ENCODE measurements at regions not wholly inside any gene's neighbourhood (a gene's known extent, or its start where the extent isn't known, plus 50 kb on each side); places are given as distances from the start of the nearest gene placed in this dataset.

DNA sequence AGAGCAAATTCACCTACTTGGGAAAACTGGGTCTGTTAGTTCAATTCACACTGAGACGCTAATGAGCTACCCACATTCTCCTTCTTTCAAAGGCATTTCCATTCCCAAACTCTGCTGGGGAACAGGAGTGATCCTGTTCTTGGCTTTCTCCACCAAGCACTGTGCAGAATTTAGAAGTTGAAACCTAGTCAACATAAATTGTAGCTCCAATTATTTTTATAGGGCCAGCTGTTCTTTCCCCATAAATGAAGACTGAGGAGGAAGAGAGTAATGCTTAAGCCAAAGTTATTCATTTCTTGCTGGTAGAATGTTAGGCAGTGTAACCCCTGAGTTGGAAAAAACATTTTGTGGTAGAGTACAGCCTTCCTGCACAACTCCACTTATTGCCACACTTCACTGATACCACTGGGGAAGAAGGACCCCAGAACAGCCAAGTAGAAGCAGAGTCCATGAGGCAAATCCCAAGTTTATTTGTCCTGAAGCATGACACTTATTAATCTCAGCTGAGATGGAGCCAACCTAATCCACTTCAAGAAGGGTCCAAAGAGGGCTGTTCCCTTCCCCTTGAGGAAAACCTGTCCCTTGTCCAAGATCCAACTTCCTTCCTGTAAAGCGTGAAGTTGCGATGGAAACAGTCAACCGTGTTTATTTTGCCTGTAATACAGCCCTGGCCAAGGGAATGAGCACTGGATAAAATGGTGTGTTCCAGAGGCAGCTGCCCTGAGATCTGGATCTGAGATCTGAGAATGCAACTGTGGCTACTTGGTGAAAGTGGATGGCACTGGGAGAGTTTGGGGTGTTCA is 151.8 kb downstream of the TBX5 start:
- no peak for DNase-seq (ENCODE audit: low read depth)

DNA sequence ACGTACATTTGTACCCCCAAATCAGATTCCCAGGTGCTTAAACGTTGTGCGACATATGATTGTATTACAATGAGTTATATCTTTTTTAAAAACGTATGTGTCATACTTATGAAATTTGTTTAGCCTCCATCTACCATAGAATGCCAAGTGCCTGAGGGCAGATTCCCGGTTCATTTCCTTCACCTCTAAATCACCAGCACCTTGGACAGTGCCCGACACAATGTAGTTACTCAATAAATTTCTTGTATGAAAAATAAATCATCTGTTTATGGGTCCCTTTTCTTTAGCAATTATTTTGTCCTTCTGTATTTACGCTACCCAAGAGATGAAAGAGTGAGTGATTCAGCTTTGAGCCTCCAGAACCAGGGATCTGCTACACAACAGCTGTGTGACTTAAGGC is 157.4 kb downstream of the TBX5 start:
- no peak for DNase-seq (ENCODE audit: low read depth)

DNA sequence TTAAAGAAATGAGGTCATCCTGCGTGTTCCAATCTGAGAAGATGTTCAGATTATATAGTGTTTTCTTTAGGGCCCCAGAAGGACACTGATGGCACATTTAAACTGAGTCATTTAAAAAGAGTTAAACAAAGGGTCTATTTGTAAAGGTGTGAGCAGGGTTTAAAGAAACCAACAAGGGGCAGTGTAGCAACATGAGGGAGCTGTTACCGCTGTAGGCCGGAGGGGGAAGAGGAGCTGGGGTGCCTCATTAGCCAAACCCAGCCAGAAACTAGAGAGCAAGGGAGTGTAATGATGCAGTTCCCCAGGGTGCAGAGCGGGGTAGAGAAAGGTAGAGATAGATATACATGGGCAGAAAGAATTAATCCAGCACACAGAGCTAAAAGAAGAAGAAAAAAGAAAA is 160.4 kb downstream of the TBX5 start:
- no peak for DNase-seq (ENCODE audit: low read depth)

DNA sequence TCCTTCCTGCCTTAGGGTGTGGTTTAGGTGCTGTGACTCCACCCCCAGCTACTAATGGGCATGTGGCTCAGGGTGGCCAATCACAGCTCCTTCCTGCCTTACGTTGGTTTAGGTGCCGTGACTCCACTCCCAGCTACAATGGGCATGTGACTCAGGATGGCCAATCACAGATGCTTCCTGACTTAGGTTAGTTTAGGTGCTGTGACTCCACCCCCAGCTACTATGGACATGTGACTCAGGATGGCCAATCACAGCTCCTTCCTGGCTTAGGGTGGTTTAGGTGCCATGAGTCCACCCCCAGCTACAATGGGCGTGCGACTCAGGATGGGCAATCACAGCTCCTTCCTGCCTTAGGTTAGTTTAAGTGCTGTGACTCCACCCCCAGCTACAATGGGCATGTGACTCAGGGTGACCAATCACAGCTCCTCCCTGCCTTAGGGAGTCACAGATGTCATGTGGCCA is 163.9 kb downstream of the TBX5 start:
- DNase-seq (ENCODE audit: low read depth): no peak

DNA sequence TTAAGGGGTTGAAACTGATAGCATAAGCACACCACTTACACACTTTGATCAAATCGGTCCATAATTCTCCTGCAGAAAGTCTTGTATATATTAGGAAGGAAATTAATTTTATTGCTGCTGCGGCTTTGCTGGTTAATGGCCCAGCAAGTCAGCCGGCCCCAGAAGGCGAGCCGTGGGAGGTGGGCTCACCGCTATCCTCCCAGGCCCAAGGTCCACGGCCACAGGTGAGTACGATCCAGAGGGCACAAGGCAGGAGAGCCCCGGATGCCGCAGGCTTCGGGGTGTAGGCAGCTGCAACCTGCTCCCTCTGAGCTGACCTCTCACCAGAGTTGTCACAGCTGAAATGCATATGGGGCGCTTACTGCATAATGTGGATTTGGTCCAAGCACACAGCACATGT is 165.7 kb downstream of the TBX5 start:
- DNase-seq (ENCODE audit: low read depth): no peak

DNA sequence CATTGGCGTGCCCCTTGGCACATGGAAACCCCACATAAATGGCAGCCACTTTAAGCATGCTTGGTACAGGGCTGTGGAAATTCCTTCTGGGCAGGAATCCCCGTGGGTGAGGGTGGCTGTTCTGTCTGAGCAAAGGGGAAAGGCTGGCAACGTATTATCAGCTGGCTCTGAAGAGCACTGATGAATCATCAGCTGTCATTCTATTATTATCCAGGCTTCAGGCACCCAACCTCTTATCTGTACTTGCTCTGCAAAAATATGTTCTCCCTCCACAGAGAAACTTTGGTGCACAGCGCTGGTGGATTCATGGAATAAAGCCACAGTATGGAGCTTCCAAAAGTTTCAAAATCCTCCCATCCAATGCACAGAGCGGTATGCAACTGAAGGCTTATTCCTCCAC is 167.1 kb downstream of the TBX5 start:
- no peak for DNase-seq (ENCODE audit: low read depth)

DNA sequence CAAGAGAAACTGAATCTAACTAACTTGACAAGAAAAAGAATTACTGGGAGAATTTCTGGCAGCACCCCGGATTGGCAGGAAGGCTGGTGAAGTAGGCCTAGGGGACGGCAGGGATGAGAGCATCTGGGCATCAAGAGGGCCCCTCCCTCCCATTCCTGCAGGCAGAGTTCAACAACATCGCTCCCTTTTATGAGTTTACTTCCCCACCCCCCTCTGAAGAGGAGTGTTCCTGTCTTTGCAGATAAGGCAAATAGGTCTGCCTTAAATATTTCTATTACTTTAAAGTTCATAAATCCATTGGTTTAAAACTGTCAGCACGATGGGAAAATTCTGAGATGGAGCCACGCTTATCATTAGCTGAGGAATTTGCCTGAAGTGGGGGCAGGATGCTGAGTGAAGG is 168.7 kb downstream of the TBX5 start:
- DNase-seq (ENCODE audit: low read depth): no peak

DNA sequence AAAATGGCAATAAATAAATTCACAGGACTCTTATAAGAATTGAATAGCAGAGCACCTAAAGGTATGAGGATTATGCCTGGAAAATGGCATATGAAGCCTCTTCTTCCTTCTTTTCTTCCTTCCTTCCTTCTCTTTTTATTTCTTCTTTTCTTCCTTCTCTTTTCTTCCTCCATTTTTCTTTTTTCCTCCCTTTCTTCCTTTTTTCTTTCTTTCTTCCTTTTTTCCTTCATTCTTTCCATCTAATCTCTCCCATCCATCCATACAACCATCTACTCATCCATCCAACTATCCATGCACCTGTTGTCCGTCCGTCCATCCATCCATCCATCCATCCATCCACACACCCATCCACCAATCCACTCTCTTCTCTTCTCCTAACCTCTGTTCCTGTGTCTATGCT is 173.8 kb downstream of the TBX5 start:
- no peak for DNase-seq (ENCODE audit: low read depth)

DNA sequence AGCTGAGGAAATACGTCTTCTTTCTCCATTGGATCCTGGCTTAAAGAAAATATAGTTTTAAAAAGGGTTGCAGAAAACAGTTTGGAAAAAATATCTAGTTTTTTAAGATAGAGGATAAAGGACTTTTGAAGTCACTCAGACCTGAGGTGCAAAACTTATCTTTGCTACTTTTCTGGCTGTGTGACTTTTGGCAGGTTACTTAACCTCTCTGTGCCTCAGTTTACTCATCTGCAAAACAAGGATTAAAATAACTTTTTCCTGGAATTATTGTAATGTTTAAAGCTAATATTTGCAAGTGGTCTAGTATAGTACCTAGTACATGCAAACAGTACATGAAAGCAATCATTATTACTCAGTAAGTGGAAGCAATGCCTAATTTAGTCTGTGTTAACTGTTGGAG is 176.8 kb downstream of the TBX5 start:
- no peak for DNase-seq (ENCODE audit: low read depth)

DNA sequence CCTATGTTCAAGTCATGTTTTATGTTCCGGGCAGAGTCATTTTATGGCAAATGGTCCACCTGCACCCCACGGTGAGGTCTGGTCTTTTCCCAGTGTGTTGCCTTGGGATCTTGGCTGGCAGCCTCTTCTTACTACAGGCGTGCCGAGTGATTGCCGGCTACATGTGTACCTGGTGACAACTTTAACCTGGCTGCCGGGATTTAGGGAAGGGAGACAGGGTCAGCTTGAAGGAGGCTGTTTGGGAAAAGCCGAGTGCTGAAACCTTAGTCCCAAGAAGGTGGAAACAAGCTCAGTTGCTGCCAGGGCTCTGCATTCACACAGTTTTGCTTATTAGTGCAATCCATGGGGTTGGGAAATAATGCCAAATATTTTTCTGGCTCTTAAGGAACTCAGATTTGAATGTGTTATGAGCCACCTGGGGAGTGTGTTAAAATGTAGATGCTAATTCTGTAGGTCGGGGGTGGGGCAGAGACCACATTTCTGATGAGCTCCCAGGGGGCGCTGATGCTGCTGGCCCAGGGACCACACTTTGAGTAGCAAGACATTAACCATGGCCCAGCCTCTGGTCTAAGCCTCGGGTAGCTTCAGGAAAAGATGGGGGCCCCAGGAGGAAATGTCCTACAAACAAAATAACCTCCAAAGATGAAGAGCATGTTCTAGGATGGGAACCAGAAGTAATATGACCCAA is 179.6 kb downstream of the TBX5 start:
- DNase-seq (ENCODE audit: low read depth): no peak

DNA sequence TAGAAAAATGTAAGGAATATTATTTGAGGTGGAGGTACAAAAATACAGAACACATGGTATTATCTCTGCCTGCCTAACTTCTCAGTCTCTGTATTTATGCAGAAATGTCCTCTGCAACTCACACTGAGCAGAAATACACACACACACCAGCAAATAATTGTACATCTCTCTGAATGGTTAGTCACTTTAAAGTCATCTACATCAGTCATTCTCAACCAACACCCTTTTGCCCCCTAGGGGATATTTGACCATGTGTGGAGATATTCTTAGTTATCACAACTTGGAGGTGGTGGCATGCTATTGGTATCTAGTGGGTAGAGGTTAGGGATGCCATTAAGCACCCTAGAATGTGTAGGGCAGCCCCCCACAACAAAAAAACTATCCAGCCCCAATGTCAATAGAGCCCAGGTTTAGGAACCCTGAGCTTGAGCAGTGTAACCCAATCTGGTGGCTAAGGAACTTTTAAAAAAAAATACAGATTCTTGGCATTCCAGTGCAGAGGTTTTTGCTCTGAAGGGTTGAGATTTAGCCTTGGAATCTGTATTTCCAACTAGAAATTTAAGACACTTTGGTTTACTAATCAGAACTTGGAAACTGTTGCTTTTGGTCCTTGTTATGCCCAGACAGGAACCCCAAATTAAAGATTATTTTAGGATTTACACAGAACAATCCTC is 183.8 kb downstream of the TBX5 start:
- DNase-seq (ENCODE audit: low read depth): no peak

DNA sequence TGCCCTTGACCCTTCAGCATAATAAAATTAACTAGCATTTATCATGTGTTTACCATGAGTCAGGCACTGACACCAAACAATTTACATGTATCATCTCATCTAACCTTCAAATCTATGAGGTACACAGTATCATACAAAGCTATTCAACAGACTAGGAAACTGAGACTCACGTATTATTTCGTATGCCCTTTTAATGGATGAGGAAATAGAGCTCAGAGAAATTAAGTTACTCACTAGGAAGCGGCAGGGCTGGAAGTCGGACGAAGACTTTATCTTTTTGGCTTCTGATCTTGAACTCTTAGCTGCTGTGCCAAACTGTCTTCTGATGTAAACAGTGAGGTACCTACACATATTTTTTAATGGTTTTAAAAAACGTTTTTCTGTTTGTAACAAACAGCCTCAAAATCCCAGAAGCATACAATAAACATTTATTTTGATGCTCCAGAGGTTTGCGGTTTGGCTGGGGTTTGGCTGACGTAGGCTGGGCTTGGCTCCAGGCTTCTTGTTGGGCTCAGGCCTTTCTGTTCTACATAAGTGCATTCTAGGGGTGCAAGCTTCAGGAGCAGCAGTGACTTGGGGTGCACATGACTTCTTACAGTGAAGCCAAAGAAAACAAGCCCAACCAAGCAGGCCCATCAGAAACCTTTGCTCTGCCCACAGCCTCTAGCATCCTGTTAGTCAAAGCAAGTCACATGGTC is 184.7 kb downstream of the TBX5 start:
- DNase-seq (ENCODE audit: low read depth): no peak

DNA sequence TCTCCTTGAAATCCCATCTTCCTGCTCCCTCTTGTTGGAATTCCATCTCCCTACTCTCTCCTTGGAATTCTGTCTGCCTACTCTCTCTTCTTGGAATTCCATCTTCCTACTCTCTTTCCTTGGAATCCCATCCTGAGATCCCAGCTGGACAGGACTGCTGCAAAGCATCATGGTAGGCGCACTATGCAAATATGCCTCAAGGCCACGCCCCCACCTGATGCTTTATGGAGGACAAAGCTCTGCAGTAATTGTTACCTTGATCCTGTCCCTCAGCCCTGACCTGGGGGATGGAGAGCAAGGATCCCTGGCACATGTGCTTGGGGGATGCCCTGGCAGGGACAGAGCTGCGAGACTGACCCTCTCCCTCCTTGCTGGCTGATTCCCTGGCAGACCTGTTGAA is 185.6 kb downstream of the TBX5 start:
- DNase-seq (ENCODE audit: low read depth): no peak

DNA sequence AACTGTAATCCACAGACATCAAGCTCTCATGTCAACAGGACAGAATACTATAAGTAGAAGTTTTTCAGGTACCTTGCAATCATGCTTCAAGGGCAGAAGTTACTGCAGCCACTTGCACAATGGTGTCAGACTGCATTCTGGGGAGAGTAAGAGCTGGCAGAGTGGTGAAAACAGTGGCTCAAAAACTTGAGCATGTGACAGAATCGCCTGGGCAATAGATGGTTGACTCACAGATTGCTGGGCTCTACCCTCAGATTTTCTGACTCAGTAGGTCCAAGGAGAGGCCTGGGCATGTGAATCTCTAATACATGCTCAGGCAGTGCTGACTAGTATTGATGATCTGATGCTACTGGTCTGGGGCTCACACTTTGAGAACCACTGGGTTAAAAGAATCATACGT is 187.8 kb downstream of the TBX5 start:
- no peak for DNase-seq (ENCODE audit: low read depth)

DNA sequence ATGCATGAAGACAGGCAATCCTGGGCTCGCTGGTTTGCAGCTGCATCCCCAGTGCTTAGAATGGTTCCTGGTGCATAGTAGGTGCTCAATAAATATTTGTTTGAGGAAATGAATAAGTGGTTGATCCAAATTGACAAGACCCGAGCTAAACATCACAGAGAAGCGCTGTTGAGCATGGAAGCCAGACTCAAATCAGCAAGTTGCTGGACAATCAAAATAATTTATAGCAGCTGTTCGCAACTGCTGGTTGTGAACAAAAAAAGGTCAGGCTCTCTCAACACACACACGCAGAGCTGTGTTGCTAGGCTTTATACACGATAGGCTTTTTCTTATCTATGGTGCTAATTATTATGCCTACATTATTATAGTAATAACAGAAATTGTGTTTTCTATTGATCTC is 190.2 kb downstream of the TBX5 start:
- no peak for DNase-seq (ENCODE audit: low read depth)

DNA sequence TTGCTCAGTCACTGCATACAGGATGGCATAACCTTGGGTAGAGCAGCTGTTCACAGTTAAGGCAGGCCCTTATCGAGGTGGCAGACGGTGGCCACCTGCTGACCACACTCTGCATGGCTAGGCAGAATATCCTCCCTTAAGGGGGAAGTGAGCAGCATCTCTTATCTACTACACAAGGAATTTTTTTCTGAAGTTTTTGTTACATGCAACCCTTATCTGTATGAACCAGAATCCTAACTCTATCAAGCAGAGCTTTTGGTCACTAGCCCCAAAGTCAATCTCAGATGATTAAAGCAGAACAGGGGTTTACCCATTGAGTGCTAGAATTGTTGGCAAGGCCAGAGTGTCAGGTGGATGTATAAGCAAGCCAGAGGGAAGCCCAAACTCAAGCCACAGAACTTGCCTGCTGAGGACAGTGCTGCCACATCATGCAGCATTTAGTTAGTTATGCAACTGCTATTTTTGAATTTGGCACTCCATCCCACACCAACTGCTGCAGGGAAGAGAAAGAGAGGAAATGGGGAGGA is 192.8 kb downstream of the TBX5 start:
- DNase-seq (ENCODE audit: low read depth): no peak

DNA sequence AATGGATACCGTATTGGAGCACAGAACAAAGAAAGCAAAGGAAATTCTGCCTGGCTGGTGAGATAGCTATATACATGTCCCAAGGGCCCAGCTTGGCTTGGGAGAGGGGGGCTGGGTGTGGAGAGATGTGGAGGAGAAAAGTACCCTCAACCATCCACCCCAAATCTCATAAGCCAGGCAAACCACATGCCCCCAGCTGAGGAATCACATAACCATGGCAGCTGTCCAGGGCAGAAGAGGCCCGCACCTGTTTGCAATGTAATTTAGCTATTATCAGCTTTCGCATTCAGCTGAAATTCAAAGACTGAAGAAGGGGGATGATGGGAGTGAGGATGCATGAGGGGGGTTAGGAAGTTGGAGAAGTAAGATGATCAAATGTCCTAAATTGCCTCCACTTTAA is 196.1 kb downstream of the TBX5 start:
- DNase-seq (ENCODE audit: low read depth): no peak

DNA sequence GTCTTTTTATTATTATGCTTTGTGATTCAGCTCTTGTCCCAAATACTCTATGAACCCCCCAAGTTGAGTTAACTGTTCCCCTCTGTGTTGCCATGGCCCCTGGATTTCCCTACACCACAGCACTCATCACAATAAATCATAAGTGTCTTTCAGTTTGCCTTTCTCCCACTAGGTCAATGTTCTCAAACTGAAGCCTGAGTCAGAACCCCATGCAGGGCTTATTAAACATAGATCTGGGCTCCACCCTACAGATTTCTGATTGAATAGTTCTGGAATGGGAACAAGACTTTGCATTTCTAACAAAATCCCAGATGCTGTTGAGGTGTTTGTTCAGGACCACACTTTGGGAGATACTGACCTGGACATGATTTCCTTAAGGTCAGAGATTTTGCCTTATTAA is 199.4 kb downstream of the TBX5 start:
- DNase-seq (ENCODE audit: low read depth): no peak

DNA sequence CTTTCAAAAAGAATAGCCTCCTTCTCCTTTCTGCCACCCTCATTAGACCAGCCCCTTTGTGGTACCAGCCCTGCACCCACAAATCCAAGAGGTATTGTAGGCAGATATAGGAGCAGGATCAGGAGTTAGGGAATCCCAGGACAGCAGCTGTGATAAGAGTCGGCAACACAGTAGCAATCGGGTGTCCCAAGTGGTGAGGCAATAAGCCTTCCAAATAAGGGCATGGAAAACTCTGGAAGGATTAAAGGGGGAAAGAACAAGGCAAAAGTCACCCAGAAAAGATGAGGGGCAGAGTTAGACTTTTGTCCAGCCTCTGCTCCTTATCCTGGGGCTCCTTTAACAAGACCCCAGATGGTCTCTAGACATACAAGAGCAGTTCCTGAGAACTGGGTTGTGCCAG is 204.2 kb downstream of the TBX5 start:
- no peak for DNase-seq (ENCODE audit: low read depth)

DNA sequence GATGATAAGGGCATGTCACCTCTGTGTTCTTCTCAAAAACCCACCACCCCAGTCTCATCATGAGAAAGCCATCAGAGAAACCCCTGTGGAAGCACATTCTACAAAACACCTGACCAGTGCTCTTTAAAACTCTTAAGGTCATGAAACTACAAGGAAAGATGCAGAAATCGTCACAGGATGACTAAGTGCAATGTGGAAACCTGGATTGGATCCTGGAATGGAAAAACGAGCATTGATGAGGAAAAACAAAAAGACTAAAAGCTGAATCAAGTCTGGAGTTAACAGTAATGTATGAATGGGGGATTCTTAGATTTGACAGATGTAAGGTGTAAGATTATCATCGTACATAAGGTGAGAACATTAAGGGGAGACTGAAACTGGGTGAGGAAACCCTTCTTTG is 211.0 kb downstream of the TBX5 start:
- no peak for DNase-seq (ENCODE audit: low read depth)

DNA sequence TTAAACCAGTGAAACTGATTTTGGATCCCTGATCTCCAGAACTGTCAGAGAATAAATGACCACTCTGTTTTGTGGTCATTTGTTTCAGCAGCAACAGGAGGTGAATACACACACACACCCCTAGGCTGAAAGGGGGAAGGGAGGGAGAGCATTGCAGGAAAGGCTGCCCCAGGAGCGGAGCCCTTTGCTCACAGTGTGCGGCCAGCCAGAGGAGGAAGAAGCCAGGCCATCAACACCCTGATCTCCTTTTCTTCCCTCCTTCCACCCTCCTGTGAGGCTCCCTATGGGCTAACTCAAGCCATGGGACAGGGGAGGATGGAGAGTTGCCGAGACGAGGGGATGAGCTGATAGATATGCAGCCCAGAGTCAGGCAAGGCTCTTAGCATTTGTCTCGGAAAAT is 211.9 kb downstream of the TBX5 start:
- no peak for DNase-seq (ENCODE audit: low read depth)

DNA sequence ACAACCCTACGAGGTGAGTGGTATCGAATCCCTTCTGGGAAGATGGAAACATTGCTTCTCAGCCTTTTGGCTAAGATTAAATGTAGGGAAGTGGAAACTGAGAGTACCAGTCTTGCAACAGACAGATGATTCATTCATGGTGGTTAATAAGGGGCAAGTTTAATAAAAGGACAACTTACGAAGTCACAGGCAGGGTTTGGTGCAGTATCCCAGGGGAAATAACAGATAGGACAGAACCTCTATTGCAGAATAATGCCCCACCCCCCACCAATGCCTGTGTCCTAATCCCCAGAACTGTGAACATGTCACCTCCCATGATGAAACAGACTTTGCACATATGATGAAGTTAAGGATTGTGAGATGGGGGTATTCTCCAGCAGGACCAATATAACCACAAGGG is 212.5 kb downstream of the TBX5 start:
- no peak for DNase-seq (ENCODE audit: low read depth)
